Karpas-422 (cell line): ENCODE measurements at regions not wholly inside any gene's neighbourhood (a gene's known extent, or its start where the extent isn't known, plus 50 kb on each side); places are given as distances from the start of the nearest gene placed in this dataset.

Experiments used
- DNase-seq: peaks from one replicate; pipeline ENCODE4 v3.0.0-alpha.2; 2015
- H2AFZ ChIP-seq: fragments of 200-600 bp; sonication (generic); 2 replicates; pipeline ENCODE4 v1.6.1; 2014; ENCODE audit warnings: antibody characterized with exemption, low read length, mixed read lengths
- H3K27ac ChIP-seq: fragments of 200-600 bp; sonication (generic); 2 replicates; pipeline ENCODE4 v1.5.1; 2014; ENCODE audit warnings: mild to moderate bottlenecking, low read length, moderate library complexity
- H3K27me3 ChIP-seq: fragments of 200-600 bp; sonication (generic); 2 replicates; pipeline ENCODE4 v1.6.1; 2014; ENCODE audit warnings: low read length, mixed read lengths
- H3K36me3 ChIP-seq: fragments of 200-600 bp; sonication (generic); 2 replicates; pipeline ENCODE4 v1.6.1; 2014; ENCODE audit warnings: low read length, mixed read lengths; ENCODE audit not compliant: insufficient read depth
- H3K4me1 ChIP-seq: fragments of 200-600 bp; sonication (generic); 2 replicates; pipeline ENCODE4 v1.6.1; 2014; ENCODE audit warnings: mild to moderate bottlenecking, low read length, mixed read lengths
- H3K4me2 ChIP-seq: fragments of 200-600 bp; sonication (generic); 2 replicates; pipeline ENCODE4 v1.6.1; 2014; ENCODE audit warnings: low read length, low read depth, mild to moderate bottlenecking; ENCODE audit not compliant: poor library complexity, severe bottlenecking
- H3K4me3 ChIP-seq: fragments of 200-600 bp; sonication (generic); 2 replicates; pipeline ENCODE4 v1.5.1; 2014; ENCODE audit warnings: mild to moderate bottlenecking, antibody characterized with exemption, low read length, mixed read lengths
- H3K79me2 ChIP-seq: fragments of 200-600 bp; sonication (generic); 2 replicates; pipeline ENCODE4 v1.6.1; 2014; ENCODE audit warnings: mild to moderate bottlenecking, low read length, mixed read lengths
- H3K9ac ChIP-seq: fragments of 200-600 bp; sonication (generic); 2 replicates; pipeline ENCODE4 v1.6.0; 2014; ENCODE audit warnings: low read length
- H3K9me2 ChIP-seq: fragments of 200-600 bp; sonication (generic), shearing (Covaris generic); replicated peaks from 2 replicates; pipeline ENCODE4 v1.6.0; 2014; ENCODE audit warnings: mild to moderate bottlenecking, low read length, moderate library complexity; ENCODE audit not compliant: insufficient read depth
- H3K9me3 ChIP-seq: fragments of 300-700, 200-600 bp; sonication (generic); 2 replicates; pipeline ENCODE4 v1.6.1; 2014; ENCODE audit warnings: low read length, mixed read lengths
- H4K20me1 ChIP-seq: fragments of 200-600 bp; sonication (generic); 2 replicates; pipeline ENCODE4 v1.6.1; 2014; ENCODE audit warnings: mild to moderate bottlenecking, antibody characterized with exemption, low read length, low read depth; ENCODE audit not compliant: insufficient read depth

DNA sequence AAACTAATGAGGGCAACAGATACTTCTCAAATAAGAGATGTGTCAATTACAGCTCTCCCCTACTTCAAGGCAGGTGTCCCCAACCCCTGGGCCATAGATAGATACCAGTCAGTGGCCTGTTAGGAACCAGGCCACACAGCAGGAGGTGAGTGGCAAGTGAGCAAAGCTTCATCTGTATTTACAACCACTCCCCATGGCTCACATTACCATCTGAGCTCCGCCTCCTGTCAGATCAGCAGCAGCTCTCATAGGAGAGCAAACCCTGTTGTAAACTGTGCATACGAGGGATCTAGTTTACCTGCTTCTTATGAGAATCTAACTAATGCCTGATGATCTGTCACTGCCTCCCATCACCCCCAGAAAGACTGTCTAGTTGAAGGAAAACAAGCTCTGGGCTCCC is 422.1 kb downstream of the GJA1 start:
- Histone ChIP-seq H3K9me3 (no peaks in the 10 kb centered on the region), H3K27me3 (no peaks in the 10 kb centered on the region), H3K4me3 (no peak overlapping the region), H3K9ac (no peak overlapping the region), H3K79me2 (no peaks in the 10 kb centered on the region), H3K36me3 (no peaks in the 10 kb centered on the region), H2AFZ (no peak overlapping the region), H3K27ac (no peak overlapping the region), H3K4me2 (no peak overlapping the region), H3K4me1 (no peaks in the 10 kb centered on the region), H4K20me1 (no peaks in the 10 kb centered on the region), H3K9me2 (no peaks in the 10 kb centered on the region)
- no peak for DNase-seq

GRCh38 chr6:121858310-121858709 is 422.9 kb downstream of the GJA1 start:
- Histone ChIP-seq H3K36me3 (no peaks in the 10 kb centered on the region), H3K27ac (no peak overlapping the region), H3K9me3 (no peaks in the 10 kb centered on the region), H3K79me2 (no peaks in the 10 kb centered on the region), H3K4me3 (no peak overlapping the region), H4K20me1 (no peaks in the 10 kb centered on the region), H3K4me1 (no peaks in the 10 kb centered on the region), H2AFZ (no peak overlapping the region), H3K9ac (no peak overlapping the region), H3K27me3 (no peaks in the 10 kb centered on the region), H3K4me2 (no peak overlapping the region), H3K9me2 (no peaks in the 10 kb centered on the region)
- DNase-seq, result no peak

GRCh38 chr6:121858986-121859385 is 423.5 kb downstream of the GJA1 start:
- no peaks in the 10 kb centered on the region for H3K9me3 ChIP-seq
- H3K4me1 ChIP-seq, result no peaks in the 10 kb centered on the region
- no peaks in the 10 kb centered on the region for H3K27me3 ChIP-seq
- no peak overlapping the region for H3K27ac ChIP-seq
- H3K4me3 ChIP-seq, result no peak overlapping the region
- no peak overlapping the region for H3K9ac ChIP-seq
- no peaks in the 10 kb centered on the region for H3K9me2 ChIP-seq
- H3K36me3 ChIP-seq, result no peaks in the 10 kb centered on the region
- H2AFZ ChIP-seq, result no peak overlapping the region
- H3K79me2 ChIP-seq, result no peaks in the 10 kb centered on the region
- H4K20me1 ChIP-seq, result no peaks in the 10 kb centered on the region
- DNase-seq, result no peak
- no peak overlapping the region for H3K4me2 ChIP-seq

- H3K36me3 ChIP-seq, result no peaks in the 10 kb centered on the region
- no peaks in the 10 kb centered on the region for H4K20me1 ChIP-seq
- no peaks in the 10 kb centered on the region for H3K27me3 ChIP-seq
- H3K4me1 ChIP-seq, result no peaks in the 10 kb centered on the region
- no peak overlapping the region for H3K4me2 ChIP-seq
- no peak overlapping the region for H3K4me3 ChIP-seq
- H3K27ac ChIP-seq, result no peak overlapping the region
- H3K9me3 ChIP-seq, result no peaks in the 10 kb centered on the region
- H3K9ac ChIP-seq, result no peak overlapping the region
- DNase-seq, result no peak
- no peak overlapping the region for H2AFZ ChIP-seq
- no peaks in the 10 kb centered on the region for H3K9me2 ChIP-seq
- no peaks in the 10 kb centered on the region for H3K79me2 ChIP-seq
Observed at GRCh38 chr6:121865811-121866210, 430.4 kb downstream of the GJA1 start.

- Histone ChIP-seq H3K4me3 (no peak overlapping the region), H2AFZ (no peak overlapping the region), H3K9me3 (no peaks in the 10 kb centered on the region), H3K4me1 (no peaks in the 10 kb centered on the region), H3K9ac (no peak overlapping the region), H3K36me3 (no peaks in the 10 kb centered on the region), H3K4me2 (no peak overlapping the region), H3K79me2 (no peaks in the 10 kb centered on the region), H4K20me1 (no peaks in the 10 kb centered on the region), H3K27ac (no peak overlapping the region), H3K27me3 (no peaks in the 10 kb centered on the region), H3K9me2 (no peaks in the 10 kb centered on the region)
- no peak for DNase-seq
Observed at GRCh38 chr6:121867095-121867494, 431.6 kb downstream of the GJA1 start.

DNA sequence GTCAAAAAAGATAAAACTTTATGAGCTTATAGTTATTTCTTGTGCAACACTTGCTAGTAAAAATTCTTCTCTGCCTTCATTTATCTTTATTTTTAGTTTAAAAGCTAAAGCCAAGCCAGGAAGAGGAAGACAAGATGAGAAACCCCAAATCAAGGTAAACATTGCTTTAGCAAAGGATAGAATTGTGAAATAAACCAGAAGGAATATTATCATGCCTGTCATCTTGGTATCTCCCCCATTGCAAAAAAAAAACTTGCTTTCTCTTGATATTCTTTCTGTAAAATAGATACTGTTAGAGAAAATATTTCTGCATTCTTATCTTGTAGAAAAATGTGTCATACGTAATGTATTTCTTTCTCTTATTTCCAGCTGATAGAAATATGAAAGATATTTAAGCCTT is 432.8 kb downstream of the GJA1 start:
- H4K20me1 ChIP-seq, result no peaks in the 10 kb centered on the region
- H3K9me2 ChIP-seq, result no peaks in the 10 kb centered on the region
- H3K9me3 ChIP-seq, result no peaks in the 10 kb centered on the region
- no peaks in the 10 kb centered on the region for H3K4me1 ChIP-seq
- no peak overlapping the region for H3K4me3 ChIP-seq
- H3K27ac ChIP-seq, result no peak overlapping the region
- H3K4me2 ChIP-seq, result no peak overlapping the region
- no peak overlapping the region for H3K9ac ChIP-seq
- no peaks in the 10 kb centered on the region for H3K27me3 ChIP-seq
- DNase-seq, result no peak
- no peaks in the 10 kb centered on the region for H3K36me3 ChIP-seq
- no peak overlapping the region for H2AFZ ChIP-seq
- no peaks in the 10 kb centered on the region for H3K79me2 ChIP-seq

DNA sequence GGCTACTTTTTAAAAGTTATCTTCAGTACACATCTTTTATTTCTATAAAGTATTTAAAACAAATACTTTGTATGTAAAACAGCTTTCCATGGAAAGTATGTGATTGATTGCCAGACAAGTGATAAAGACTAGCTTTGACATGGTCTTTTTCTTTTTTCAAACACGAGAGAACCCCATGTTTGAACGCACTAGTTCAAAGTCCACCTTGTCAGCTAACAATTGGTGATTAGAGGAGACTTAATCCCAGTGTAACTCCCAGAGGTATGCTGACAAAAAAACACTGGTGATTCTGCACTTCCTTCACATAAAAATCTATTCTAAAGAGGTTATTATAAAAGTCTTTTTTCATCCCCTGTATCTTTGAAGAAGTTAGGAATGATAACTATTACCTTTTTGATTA is 438.1 kb downstream of the GJA1 start:
- H2AFZ ChIP-seq, result no peak overlapping the region
- no peaks in the 10 kb centered on the region for H3K9me2 ChIP-seq
- no peaks in the 10 kb centered on the region for H3K79me2 ChIP-seq
- no peak overlapping the region for H3K9ac ChIP-seq
- no peaks in the 10 kb centered on the region for H4K20me1 ChIP-seq
- no peaks in the 10 kb centered on the region for H3K9me3 ChIP-seq
- DNase-seq, result no peak
- H3K4me1 ChIP-seq, result no peaks in the 10 kb centered on the region
- H3K4me2 ChIP-seq, result no peak overlapping the region
- no peaks in the 10 kb centered on the region for H3K36me3 ChIP-seq
- no peaks in the 10 kb centered on the region for H3K27me3 ChIP-seq
- H3K4me3 ChIP-seq, result no peak overlapping the region
- no peak overlapping the region for H3K27ac ChIP-seq

GRCh38 chr6:121876721-121877120 is 441.3 kb downstream of the GJA1 start:
- H3K79me2 ChIP-seq, result no peaks in the 10 kb centered on the region

DNA sequence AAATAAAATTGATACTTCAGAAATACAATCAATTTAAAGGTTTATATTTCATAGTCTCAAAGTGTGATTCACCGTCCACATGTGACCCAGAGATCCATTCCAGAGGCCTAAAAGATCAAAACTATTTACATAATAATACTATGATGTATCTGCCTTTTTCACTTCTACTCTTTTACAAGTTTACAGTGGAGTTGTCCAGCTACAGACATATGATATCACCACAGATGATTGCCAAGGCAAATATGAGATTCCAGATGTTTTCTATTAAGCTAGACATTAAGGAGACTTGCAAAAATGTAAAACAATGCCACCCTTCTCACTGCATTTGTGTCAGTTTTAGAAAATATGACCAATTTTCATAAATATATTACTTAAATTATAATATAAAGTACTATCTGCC is 443.7 kb downstream of the GJA1 start:
- Histone ChIP-seq H3K9ac (no peak overlapping the region), H3K4me1 (no peaks in the 10 kb centered on the region), H2AFZ (no peak overlapping the region), H3K9me3 (no peaks in the 10 kb centered on the region), H3K27ac (no peak overlapping the region), H3K4me2 (no peak overlapping the region), H3K79me2 (no peaks in the 10 kb centered on the region), H3K9me2 (no peaks in the 10 kb centered on the region), H3K36me3 (no peaks in the 10 kb centered on the region), H3K4me3 (no peak overlapping the region), H3K27me3 (no peaks in the 10 kb centered on the region), H4K20me1 (no peaks in the 10 kb centered on the region)
- DNase-seq, result no peak

More at GRCh38 chr6:121876721-121877120, 441.3 kb downstream of the GJA1 start:
- H4K20me1 ChIP-seq, result no peaks in the 10 kb centered on the region
- H3K9me3 ChIP-seq, result no peaks in the 10 kb centered on the region
- no peaks in the 10 kb centered on the region for H3K36me3 ChIP-seq
- H3K27me3 ChIP-seq, result no peaks in the 10 kb centered on the region
- no peak overlapping the region for H3K4me2 ChIP-seq
- H3K27ac ChIP-seq, result no peak overlapping the region
- no peaks in the 10 kb centered on the region for H3K9me2 ChIP-seq
- no peak for DNase-seq
- H2AFZ ChIP-seq, result no peak overlapping the region
- H3K4me3 ChIP-seq, result no peak overlapping the region
- no peaks in the 10 kb centered on the region for H3K4me1 ChIP-seq
- no peak overlapping the region for H3K9ac ChIP-seq
